K562 (cell line): ENCODE measurements at regions not wholly inside any gene's neighbourhood (a gene's known extent, or its start where the extent isn't known, plus 50 kb on each side); places are given as distances from the start of the nearest gene placed in this dataset.

ENCODE experiments used
- ATAC-seq: fragments of 200-7000 bp; cut with Tn5 transposase; 3 replicates; pipeline ENCODE4 v1.9.1; 2020; ENCODE audit warnings: moderate library complexity
- BruUV-seq: library from RNA; stranded (reverse); fragments of 400-500 nt; replicated peaks from 2 replicates; lab custom pipeline; 2021; lab: Mats Ljungman, UMichigan
- CTCF ChIA-PET: fragments of 300-600 bp; formaldehyde crosslinking; extraction: SDS; loops from one replicate; lab custom pipeline; 2021; ENCODE audit warnings: low intra/inter-chr PET ratio; lab: Yijun Ruan, JAX
- POLR2A ChIA-PET: fragments of 300-600, 350-650 bp; sonication (Branson Sonifier 250); formaldehyde crosslinking; extraction: SDS; loops from one replicate; lab custom pipeline; 2021; ENCODE audit warnings: antibody characterized with exemption, inconsistent platforms; lab: Yijun Ruan, JAX
- DNase-seq, 4 experiments: peaks; one replicate each; pipeline versions ENCODE4 v3.0.0 to v3.0.0-alpha.2; 2011 to 2018; ENCODE audit warnings: low spot score in 3 of 4, mixed read lengths in 3 of 4; ENCODE audit errors: extremely low read depth in 1 of 4
- FAIRE-seq: peaks from 2 replicates; lab custom pipeline; 2011; peaks lifted over from hg19 to GRCh38; lab: Jason Lieb, UNC
- H2AFZ ChIP-seq: 2 replicates; pipeline ENCODE4 v1.6.0; 2011; ENCODE audit warnings: low read depth, low read length, control low read depth, inconsistent platforms
- H3K27ac ChIP-seq: fragments of 200-600 bp; 3 replicates; pipeline ENCODE4 v1.8.0; 2011; ENCODE audit warnings: low read depth, mild to moderate bottlenecking, control low read depth, inconsistent platforms, low read length, moderate library complexity, mixed read lengths; ENCODE audit errors: extremely low read depth
- H3K27me3 ChIP-seq, 2 experiments: fragments of 300-600 bp in 1 of 2; 2 replicates in 1 of 2; 3 replicates in 1 of 2; pipeline versions ENCODE4 v1.6.0 to v1.8.0; 2011; ENCODE audit warnings: inconsistent platforms in 2 of 2, low read length in 2 of 2, mild to moderate bottlenecking in 1 of 2, mixed read lengths in 1 of 2, moderate library complexity in 1 of 2; ENCODE audit not compliant: control insufficient read depth in 2 of 2, insufficient read depth in 2 of 2
- H3K36me3 ChIP-seq: fragments of 300-600 bp; 3 replicates; pipeline ENCODE4 v1.8.0; 2011; ENCODE audit warnings: mild to moderate bottlenecking, low read length, inconsistent platforms; ENCODE audit not compliant: control insufficient read depth, insufficient read depth
- H3K4me1 ChIP-seq, 2 experiments: fragments of 200-600 bp in 1 of 2; replicated peaks in 1 of 2; 2 replicates in 1 of 2; 3 replicates in 1 of 2; pipeline versions ENCODE4 v1.5.1 to v1.8.0; 2011; ENCODE audit warnings: inconsistent platforms in 2 of 2, low read length in 2 of 2, mild to moderate bottlenecking in 1 of 2, mixed read lengths in 1 of 2, moderate library complexity in 1 of 2; ENCODE audit not compliant: control insufficient read depth in 2 of 2, insufficient read depth in 2 of 2
- H3K4me2 ChIP-seq: 2 replicates; pipeline ENCODE4 v1.6.1; 2011; ENCODE audit warnings: low read length, control low read depth, inconsistent platforms, mixed read lengths; ENCODE audit not compliant: insufficient read depth
- H3K4me3 ChIP-seq: fragments of 200-600 bp; sonication (generic), shearing (Covaris generic); 2 replicates; pipeline ENCODE4 v1.5.1; 2016; ENCODE audit warnings: control low read depth, inconsistent platforms
- H3K79me2 ChIP-seq: fragments of 200-600 bp; 3 replicates; pipeline ENCODE4 v1.8.0; 2011; ENCODE audit warnings: low read length, inconsistent platforms; ENCODE audit not compliant: control insufficient read depth, insufficient read depth
- H3K9ac ChIP-seq, 2 experiments: 2 replicates each; pipeline versions ENCODE4 v1.6.0 to v1.6.1; 2011; ENCODE audit warnings: low read depth in 2 of 2, low read length in 2 of 2, control low read depth in 1 of 2, inconsistent platforms in 1 of 2, mild to moderate bottlenecking in 1 of 2, mixed read lengths in 1 of 2; ENCODE audit not compliant: insufficient read depth in 1 of 2
- H3K9me1 ChIP-seq: one replicate; pipeline ENCODE4 v1.6.0; 2011; ENCODE audit warnings: inconsistent platforms, mild to moderate bottlenecking, low read length, moderate library complexity; ENCODE audit not compliant: control insufficient read depth, insufficient read depth
- H3K9me3 ChIP-seq: replicated peaks from 2 replicates; pipeline ENCODE4 v1.5.1; 2011; ENCODE audit warnings: low read depth, low read length, inconsistent platforms; ENCODE audit not compliant: control insufficient read depth, insufficient read depth
- H4K20me1 ChIP-seq: replicated peaks from 2 replicates; pipeline ENCODE4 v1.6.1; 2011; ENCODE audit warnings: low read length, inconsistent platforms, mixed read lengths; ENCODE audit not compliant: control insufficient read depth, insufficient read depth
- BHLHE40 ChIP-seq: IDR thresholded peaks from 2 replicates; pipeline ENCODE4 v1.6.1; 2011; ENCODE audit warnings: low read length, improper control_type of control experiment
- ETS1 ChIP-seq: conservative IDR thresholded peaks from 2 replicates; pipeline ENCODE4 v1.6.1; 2011; ENCODE audit warnings: low read depth, mild to moderate bottlenecking, low read length; ENCODE audit not compliant: control insufficient read depth
- FOXJ3 ChIP-seq: sonication (generic); formaldehyde crosslinking; IDR thresholded peaks from 2 replicates; pipeline ENCODE4 v1.4.0; 2020; ENCODE audit warnings: mild to moderate bottlenecking, missing genetic modification reagents
- JUNB ChIP-seq: fragments of 450-650 bp; formaldehyde crosslinking; conservative IDR thresholded peaks from 2 replicates; pipeline ENCODE4 v1.4.0; 2020; ENCODE audit warnings: mild to moderate bottlenecking
- LCOR ChIP-seq: sonication (generic); formaldehyde crosslinking; IDR thresholded peaks from 2 replicates; pipeline ENCODE4 v1.8.0; 2022; ENCODE audit warnings: mild to moderate bottlenecking, missing genetic modification reagents
- NR2C2 ChIP-seq, 2 experiments: fragments of 200-800 bp in 1 of 2; sonication (Bioruptor generic) in 1 of 2; sonication (generic) in 1 of 2; formaldehyde crosslinking in 1 of 2; IDR thresholded peaks; 2 replicates each; pipeline versions ENCODE4 v1.6.1 to v1.8.0; 2016 to 2022; ENCODE audit warnings: mild to moderate bottlenecking in 1 of 2, missing compliant biosample characterization in 1 of 2, missing genetic modification characterization in 1 of 2, missing genetic modification reagents in 1 of 2
- TCFL5 ChIP-seq: fragments of 250-450 bp; sonication (Bioruptor Pico); conservative IDR thresholded peaks from 2 replicates; pipeline ENCODE4 v1.6.1; 2021; ENCODE audit warnings: mild to moderate bottlenecking, moderate library complexity, matching md5 sums
- U2AF2 ChIP-seq: fragments of 200-400 bp; formaldehyde crosslinking; optimal IDR thresholded peaks from 2 replicates; pipeline ENCODE3; 2017; ENCODE audit warnings: low read depth, mild to moderate bottlenecking, low read length
- ZBTB12 ChIP-seq: fragments of 250-450 bp; sonication (Bioruptor Pico); IDR thresholded peaks from 2 replicates; pipeline ENCODE4 v1.4.0; 2020
- ZNF174 ChIP-seq: fragments of 250-450 bp; sonication (Bioruptor Pico); IDR thresholded peaks from 2 replicates; pipeline ENCODE4 v1.4.0; 2020; ENCODE audit warnings: mild to moderate bottlenecking
- ZNF232 ChIP-seq: sonication (generic); formaldehyde crosslinking; IDR thresholded peaks from 2 replicates; pipeline ENCODE4 v1.8.0; 2022; ENCODE audit warnings: mild to moderate bottlenecking, missing genetic modification reagents
- ZNF24 ChIP-seq: fragments of 450-650 bp; IDR thresholded peaks from 2 replicates; pipeline ENCODE4 v1.6.1; 2016
- WGBS: fragments of 100-300 bp; shearing (Covaris generic); methylation state at CpG from one replicate; pipeline ENCODE4 v1.1.6; 2016; ENCODE audit warnings: low coverage, mixed read lengths; ENCODE audit not compliant: insufficient coverage; ENCODE audit errors: missing lambda C conversion rate; 5-methylcytosine and 5-hydroxymethylcytosine counted together
- in situ Hi-C: fragments of 300-500 bp; cut with MboI; formaldehyde crosslinking; loops from 4 replicates; pipeline ENCODE4 v1.15.0; 2018; ENCODE audit warnings: inconsistent platforms, mixed read lengths
- intact Hi-C: fragments of 100-400 bp; cut with micrococcal nuclease; formaldehyde crosslinking; loops from 2 replicates; pipeline ENCODE4 v1.14.2; 2022
- TF ChIP-seq, protein P1 (sequence below): sonication (generic); formaldehyde crosslinking; IDR thresholded peaks from 2 replicates; pipeline ENCODE4 v1.9.0; 2022; ENCODE audit warnings: mild to moderate bottlenecking, missing genetic modification reagents

GRCh38 chr5:167671176-167671575 lies 620.3 kb upstream of the WWC1 start:
- H3K4me3 ChIP-seq = no peak overlapping the region
- no peak for ATAC-seq
- H3K27me3 ChIP-seq = no peaks in the 10 kb centered on the region
- no peaks in the 10 kb centered on the region for H3K9me1 ChIP-seq
- H3K9ac ChIP-seq = no peak overlapping the region
- H3K79me2 ChIP-seq = no peaks in the 10 kb centered on the region
- intact Hi-C loops = no loop called here
- no peak overlapping the region for H3K4me2 ChIP-seq
- BruUV-seq = no TSS peak
- H3K36me3 ChIP-seq = no peaks in the 10 kb centered on the region
- no peaks in the 10 kb centered on the region for H3K4me1 ChIP-seq
- FAIRE-seq = no peak
- WGBS = 0% methylated on average over 4 of the region's 4 CpGs
- no peak for DNase-seq
- ChIA-PET CTCF (no interaction called here), POLR2A (no interaction called here)
- in situ Hi-C loops = no loop called here
- H2AFZ ChIP-seq = no peak overlapping the region
- H4K20me1 ChIP-seq = no peaks in the 10 kb centered on the region
- TF ChIP-seq BHLHE40 = no peak
- TF ChIP-seq, protein P1, sequence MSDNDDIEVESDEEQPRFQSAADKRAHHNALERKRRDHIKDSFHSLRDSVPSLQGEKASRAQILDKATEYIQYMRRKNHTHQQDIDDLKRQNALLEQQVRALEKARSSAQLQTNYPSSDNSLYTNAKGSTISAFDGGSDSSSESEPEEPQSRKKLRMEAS = no peak
- TF ChIP-seq LCOR (CRISPR knock-in tag) = no peak
- no peak for TF ChIP-seq ZNF232 (CRISPR knock-in tag)
- TF ChIP-seq NR2C2 (CRISPR knock-in tag; IDR thresholded peaks at IDR 0.05) = no peak
- no peak for TF ChIP-seq NR2C2 (tag; IDR thresholded peaks at IDR 0.05)
- no peak for TF ChIP-seq U2AF2
- no peak for TF ChIP-seq TCFL5 (CRISPR knock-in tag)
- TF ChIP-seq JUNB (CRISPR knock-in tag) = no peak
- TF ChIP-seq ZBTB12 (CRISPR knock-in tag) = no peak
- no peak for TF ChIP-seq FOXJ3 (CRISPR knock-in tag)
- TF ChIP-seq ZNF174 = no peak
- no peak for TF ChIP-seq ZNF24
- no peak for TF ChIP-seq ETS1
- no peak overlapping the region for H3K27ac ChIP-seq
- H3K9me3 ChIP-seq = no peaks in the 10 kb centered on the region
